NCI-H1092 treated with DMSO at 0.1 percent for 48 hours (cell line): ENCODE measurements at regions not wholly inside any gene's neighbourhood (a gene's known extent, or its start where the extent isn't known, plus 50 kb on each side); places are given as distances from the start of the nearest gene placed in this dataset.
A peak's percentile ranks its signal among the peaks of the same experiment; 100 is the strongest.

ENCODE experiments used
- DNase-seq: peaks from one replicate; lab custom pipeline; 2025; lab: John Stamatoyannopoulos, UW

DNA sequence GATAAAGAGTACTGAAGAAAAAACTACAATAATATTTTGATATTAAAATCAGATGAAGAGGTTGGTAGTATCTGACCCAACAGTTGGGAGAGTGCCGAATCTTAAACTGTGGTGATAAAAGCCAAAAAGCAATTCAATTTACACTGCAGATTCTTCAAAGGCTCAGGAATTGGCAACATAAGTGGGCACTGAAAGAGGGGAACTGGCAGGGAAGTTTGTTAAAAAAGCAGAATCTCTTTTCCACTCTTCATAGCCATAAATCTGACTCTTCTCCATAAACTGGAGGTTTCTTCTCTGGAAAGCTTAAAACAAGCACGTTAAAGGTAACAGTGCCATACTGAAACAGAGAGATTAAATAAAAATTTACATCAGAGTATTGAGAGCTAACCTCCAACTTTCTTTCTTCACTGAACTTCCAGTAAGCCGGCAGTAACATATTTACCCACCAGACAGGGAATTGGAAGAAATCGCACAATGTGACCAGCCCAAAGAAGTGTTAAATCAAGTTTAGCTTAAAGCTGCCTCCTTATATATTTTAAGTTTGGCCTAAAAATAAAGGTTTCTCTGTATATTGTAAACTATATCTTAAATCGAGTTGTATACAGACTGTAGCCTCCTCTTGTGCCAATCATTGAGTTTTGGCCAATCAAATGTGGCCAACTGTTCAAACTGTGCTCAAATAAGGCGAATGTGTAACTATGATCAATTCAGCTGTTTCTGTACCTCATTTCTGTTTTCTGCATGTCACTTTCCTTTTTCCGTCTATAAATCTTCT lies 358.3 kb downstream of the NXPE2 start:
- no peak for DNase-seq

DNA sequence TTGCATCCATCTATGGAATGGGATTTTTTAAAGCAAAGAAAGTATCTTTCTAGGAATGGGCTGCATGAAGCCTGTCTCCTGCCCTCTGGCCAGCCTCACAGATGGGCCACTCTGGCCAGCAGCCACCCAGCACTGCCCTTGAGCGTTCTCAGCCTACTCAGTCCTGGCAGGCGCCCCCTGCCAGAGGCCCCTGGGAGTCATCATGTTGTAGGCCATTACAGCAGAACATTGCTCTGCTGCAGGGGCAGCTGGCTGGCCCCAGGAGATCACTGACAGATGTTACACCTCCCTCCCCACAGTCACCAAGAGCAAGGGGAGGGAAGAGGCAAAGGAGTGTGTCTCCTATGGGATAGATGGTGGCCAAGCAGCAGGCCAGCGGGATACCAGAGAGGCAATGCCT lies 363.7 kb downstream of the NXPE2 start:
- peak; percentile 48 for DNase-seq

GRCh38 chr11:115047631-115048030 lies 369.3 kb downstream of the NXPE2 start:
- DNase-seq = no peak

DNA sequence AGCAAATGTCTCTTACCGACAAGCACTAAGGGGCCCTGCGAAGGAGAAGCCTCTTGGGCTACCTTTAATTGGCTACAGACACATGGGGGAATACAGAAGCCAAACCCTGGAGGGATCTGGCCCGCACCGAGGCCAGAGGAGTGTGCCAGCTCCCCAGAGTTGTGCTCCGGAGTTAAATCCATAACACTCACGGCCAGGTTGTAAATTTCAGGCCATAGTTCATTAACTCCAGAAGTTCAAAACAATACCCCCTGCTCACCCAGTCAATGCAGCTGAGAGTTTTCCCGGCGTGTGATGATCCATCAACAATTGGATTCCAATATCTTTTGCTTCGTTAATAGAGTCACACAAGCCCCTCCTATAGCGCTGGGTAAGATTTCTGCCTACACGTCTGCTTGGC lies 371.5 kb downstream of the NXPE2 start:
- DNase-seq = no peak

- DNase-seq = no peak
Observed at GRCh38 chr11:115050756-115051155, 372.4 kb downstream of the NXPE2 start.

GRCh38 chr11:115051938-115052590 lies 373.7 kb downstream of the NXPE2 start:
- DNase-seq = no peak

GRCh38 chr11:115052601-115053000 lies 374.3 kb downstream of the NXPE2 start:
- DNase-seq = no peak

GRCh38 chr11:115054570-115055538 lies 376.5 kb downstream of the NXPE2 start:
- DNase-seq = peak; percentile 21

DNA sequence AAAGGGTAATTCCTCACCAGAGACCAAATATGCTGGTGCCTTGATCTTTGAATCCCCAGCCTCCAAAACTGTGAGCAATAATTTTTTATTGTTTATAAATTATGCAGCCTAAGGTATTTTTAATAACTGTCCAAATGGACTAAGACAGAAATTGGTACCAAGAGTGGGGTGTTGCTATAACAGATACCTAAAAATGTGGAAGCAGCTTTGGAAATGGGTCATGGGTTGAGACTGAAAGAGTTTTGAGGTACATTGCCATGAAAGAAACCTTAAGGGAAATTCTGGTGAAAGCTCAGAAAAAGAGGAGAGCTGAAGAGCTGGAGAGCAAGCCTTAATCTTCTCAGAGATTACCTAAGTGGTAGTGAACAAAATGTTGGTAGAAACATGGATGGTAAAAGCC lies 378.2 kb downstream of the NXPE2 start:
- DNase-seq = no peak

DNA sequence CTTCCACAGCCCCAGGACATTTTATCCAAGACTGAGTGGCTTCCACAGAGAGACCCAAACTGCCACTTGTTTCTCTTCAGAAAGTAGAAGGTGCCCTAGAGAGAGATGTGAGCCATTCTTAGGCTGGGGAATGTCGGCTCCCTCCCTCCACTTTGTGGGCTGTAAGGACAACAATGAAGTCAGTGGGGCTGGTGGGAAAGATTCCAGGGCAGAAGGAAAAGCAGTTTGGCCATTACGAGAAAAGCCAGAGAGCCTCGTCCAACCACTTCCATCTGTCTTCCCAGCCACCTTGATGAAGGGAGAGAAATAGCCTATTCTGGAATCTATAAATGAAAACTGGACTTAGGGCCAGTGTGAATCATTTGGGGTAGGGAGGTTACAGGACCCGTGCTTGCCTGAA lies 382.5 kb downstream of the NXPE2 start:
- DNase-seq = no peak

- no peak for DNase-seq
Observed at GRCh38 chr11:115065314-115065713, 387.0 kb downstream of the NXPE2 start.

DNA sequence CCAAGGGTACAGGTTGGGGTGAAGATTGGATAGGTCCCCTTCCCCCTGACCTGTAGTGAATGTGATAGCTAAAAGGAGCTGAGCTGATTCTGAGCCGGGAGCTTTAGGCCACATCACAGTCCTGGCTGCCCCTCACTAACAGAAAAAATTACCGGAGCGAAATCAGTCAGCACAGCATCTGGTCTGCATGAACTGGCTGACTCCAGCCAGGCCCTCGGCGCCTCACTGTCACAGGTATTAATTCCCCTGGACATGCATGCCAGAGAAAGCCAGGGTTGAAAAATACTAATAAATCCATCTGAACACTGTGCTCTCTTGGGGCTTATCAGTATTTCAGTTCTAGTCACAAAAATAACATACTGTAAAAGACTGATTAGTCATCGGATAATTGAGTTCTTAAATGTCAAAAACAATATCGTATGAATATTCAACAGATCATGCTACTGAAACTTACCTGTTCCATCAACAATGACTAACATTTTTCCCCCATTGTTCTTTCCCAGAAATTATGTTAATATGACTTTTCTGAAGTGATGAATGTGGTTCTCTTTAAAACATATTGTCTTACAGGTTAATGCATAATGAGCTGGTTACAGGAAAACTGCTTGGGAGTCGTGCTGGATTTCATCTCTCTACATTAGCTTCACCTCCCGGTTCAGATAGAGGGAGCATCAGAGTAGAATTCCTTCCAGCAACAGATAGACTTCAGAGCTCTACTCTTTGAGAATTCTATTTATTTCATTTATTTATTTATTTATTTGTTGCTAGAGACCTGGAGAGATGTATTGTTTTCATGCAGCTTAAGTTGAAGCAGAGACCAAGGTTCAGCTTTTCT lies 387.7 kb downstream of the NXPE2 start:
- no peak for DNase-seq

- no peak for DNase-seq
Observed at GRCh38 chr11:115067471-115067870, 389.1 kb downstream of the NXPE2 start.

- peak; percentile 46 for DNase-seq
Observed at GRCh38 chr11:115067900-115068530, 389.7 kb downstream of the NXPE2 start.

GRCh38 chr11:115069599-115069998 lies 391.3 kb downstream of the NXPE2 start:
- no peak for DNase-seq

DNA sequence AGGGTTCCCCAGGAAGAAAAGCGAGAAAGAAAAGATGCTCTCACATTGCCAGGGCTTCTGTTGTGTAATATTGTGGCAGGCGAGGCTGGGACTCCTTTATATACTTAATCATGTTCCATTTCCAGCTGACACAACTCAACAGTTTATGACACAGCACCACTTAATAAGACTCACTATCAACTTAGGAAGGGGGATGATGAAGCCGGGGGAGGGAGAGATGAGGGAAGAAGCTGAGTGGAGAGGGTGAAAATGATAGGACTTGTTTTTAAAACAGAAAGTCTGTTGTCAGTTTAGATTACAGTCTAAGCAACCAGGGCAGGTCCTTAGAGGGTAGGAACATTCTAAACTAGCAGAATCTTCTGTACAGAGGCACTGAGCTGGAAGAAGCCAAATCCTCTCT lies 397.0 kb downstream of the NXPE2 start:
- no peak for DNase-seq

GRCh38 chr11:115077740-115078139 lies 399.4 kb downstream of the NXPE2 start:
- peak; percentile 20 for DNase-seq

DNA sequence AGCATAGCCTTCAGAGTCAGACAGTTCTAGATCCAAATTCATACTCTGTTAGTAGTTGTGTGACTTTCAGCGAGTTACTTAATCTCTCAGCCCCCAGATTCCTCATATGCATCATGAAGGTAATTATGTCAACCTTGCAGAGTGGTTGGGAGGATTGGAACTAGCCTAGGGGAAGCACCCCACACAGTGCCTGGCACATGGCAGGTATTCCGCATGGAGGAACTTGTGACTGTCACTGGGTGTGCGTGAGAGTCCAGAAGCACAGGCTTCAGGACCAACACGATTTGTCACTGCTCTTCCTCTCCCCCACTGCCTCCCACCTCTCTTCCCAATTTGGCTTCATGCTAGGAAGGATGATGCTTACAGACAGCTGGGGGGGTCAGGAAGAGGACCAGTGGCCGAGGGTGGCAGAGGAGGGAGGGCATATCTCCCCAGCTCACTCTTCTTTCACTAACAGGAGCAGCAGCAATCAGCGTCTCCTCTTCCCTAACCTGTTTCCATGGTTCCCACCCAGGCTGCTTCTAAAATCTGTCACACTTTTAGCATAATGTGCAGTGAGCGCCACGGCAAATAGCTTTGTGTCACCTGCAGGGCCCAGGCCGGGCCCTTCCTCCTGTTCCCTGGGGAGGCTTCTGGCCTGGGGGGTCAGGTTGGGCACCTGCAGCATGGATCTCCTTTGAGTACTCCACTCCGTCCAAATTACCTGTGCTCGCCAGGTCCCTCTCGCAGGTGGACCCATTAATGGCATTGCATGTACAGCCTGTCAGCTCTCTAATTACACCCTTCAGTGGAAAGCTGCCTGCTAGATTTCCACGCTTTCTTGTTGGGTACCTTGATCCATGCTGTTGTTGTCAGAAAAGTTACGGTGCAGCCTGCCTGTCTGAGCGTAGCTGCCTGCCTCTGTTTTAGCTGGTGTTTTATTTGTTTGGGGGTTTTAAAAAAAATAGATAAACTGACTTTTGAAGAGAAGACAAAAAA lies 400.4 kb downstream of the NXPE2 start:
- DNase-seq = peak; percentile 82

DNA sequence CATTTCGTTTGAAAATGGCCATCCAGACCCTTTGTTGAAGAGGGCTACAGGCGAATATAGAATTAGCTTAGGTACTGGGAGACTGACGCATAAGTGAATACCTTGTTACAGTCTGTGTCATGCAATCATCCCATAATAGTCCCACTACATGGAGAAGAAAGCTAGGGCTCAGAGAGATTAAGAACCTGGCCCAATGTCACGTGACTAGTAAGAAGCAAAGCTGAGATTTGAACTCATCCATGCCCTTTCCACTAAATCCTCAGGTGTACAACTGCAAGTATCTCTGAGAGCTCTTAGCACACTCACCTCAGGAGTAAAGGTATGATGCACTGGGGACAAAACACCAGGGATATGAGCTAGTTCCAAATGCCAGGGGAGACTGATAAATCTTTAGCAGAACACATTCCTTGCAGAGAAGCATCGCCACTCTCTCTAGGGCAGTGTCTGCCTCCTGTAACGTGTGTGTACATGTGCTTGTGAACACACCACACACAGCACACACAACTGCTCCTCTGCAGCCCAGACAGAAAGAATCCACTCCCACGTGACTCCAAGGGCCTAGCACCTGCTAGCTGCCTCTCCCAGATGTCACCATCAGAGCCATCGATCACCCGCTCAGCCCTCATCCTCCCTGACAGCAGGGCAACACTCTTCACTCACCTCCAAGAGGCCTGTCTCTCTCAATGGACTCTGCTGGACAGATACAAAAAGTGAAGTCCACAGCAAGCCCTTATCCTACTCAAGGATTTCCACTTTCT lies 402.8 kb downstream of the NXPE2 start:
- DNase-seq = peak; percentile 40
